ENCODE measurements at regions not wholly inside any gene's neighbourhood (a gene's known extent, or its start where the extent isn't known, plus 50 kb on each side); places are given as distances from the start of the nearest gene placed in this dataset.

DNA sequence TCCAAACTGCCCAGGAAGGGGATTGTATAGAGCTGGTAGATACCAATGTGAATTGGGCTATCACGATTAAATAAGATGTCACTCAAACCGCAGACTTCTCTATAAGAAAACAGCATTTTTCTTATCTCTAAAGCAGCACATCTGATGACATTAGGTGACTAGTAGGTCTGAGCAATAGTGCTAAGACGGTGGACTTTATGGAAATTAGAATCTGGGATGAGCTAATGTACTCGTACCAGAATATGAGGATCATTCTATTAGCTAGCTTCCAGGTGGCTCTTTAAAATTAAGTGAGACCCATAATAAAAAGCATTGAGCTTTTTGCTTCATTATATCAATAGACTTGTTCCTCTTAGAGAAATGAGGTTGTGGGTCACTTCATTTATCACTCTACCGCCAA is 130.0 kb upstream of the MC4R start:
- no peak overlapping the region for H3K4me3 ChIP-seq
- no peaks in the 10 kb centered on the region for H3K9me3 ChIP-seq
- no peaks in the 10 kb centered on the region for H3K4me1 ChIP-seq
- no peak for DNase-seq (ENCODE audit: low spot score)
- no peaks in the 10 kb centered on the region for H3K27me3 ChIP-seq
- H3K36me3 ChIP-seq = no peaks in the 10 kb centered on the region
- H3K27ac ChIP-seq = no peak overlapping the region
- TF ChIP-seq, protein P1, sequence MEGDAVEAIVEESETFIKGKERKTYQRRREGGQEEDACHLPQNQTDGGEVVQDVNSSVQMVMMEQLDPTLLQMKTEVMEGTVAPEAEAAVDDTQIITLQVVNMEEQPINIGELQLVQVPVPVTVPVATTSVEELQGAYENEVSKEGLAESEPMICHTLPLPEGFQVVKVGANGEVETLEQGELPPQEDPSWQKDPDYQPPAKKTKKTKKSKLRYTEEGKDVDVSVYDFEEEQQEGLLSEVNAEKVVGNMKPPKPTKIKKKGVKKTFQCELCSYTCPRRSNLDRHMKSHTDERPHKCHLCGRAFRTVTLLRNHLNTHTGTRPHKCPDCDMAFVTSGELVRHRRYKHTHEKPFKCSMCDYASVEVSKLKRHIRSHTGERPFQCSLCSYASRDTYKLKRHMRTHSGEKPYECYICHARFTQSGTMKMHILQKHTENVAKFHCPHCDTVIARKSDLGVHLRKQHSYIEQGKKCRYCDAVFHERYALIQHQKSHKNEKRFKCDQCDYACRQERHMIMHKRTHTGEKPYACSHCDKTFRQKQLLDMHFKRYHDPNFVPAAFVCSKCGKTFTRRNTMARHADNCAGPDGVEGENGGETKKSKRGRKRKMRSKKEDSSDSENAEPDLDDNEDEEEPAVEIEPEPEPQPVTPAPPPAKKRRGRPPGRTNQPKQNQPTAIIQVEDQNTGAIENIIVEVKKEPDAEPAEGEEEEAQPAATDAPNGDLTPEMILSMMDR (IDR thresholded peaks at IDR 0.05) = no peak

DNA sequence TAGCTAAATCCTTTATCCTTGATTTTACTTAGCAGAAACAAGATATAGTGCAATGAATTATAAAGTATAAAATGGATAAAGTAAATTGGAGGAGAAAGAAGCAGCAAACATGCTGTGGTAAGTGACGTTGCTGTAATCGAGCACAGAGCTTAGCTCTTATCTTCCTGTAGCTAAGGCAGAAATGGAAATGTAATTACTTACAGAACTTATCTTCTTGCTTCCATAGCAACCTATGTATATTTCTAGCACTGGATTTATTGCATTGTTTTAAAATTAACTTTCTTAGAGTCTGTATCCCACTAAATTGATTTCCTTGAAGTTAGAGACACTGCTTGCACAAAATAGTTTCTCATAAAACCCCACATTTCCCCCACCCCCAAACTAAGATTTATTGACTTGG is 130.6 kb upstream of the MC4R start:
- Histone ChIP-seq H3K27ac (no peak overlapping the region), H3K36me3 (no peaks in the 10 kb centered on the region), H3K27me3 (no peaks in the 10 kb centered on the region), H3K4me1 (no peaks in the 10 kb centered on the region), H3K4me3 (no peak overlapping the region), H3K9me3 (no peaks in the 10 kb centered on the region)
- TF ChIP-seq, protein P1 (IDR thresholded peaks at IDR 0.05) = no peak
- no peak for DNase-seq (ENCODE audit: low spot score)

DNA sequence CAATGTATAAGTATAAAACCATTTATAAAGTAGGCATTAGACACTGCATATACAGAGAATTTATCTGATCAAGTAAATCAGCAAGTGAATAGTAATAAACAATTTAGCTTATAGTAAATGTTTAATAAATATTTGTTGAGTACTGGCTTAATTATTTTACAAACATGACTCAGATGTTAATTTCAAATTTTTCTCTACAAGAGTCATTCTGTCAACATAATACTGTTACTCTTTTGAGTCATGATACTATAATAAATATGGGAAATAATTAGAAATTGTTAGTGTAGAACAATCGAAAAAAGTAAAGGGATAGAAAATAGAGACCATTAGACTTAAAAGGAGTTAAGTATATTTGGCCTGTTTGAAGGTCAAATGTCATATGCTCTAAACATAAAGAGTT is 133.6 kb upstream of the MC4R start:
- Histone ChIP-seq H3K9me3 (no peaks in the 10 kb centered on the region), H3K36me3 (no peaks in the 10 kb centered on the region), H3K27ac (no peak overlapping the region), H3K4me3 (no peak overlapping the region), H3K27me3 (no peaks in the 10 kb centered on the region), H3K4me1 (no peaks in the 10 kb centered on the region)
- TF ChIP-seq, protein P1 (IDR thresholded peaks at IDR 0.05) = no peak
- no peak for DNase-seq (ENCODE audit: low spot score)

DNA sequence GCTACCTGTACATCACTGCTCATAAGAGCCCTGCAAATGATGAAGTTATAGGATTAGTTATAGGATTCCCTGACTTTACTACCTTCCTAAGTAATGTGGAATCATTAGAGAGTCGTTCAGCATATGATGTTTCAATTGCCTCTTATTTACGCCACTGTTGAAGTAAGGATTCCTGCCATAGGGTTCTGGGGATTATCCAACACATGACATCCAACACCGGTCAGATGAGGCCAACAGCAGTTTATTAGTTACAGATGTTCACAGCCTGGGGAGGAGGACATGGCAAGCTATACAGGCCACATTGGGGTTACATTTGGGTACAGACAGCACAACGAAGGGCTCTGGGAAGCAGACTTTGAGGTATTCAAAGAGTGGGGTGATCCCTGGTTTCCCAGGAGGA is 134.1 kb upstream of the MC4R start:
- no peaks in the 10 kb centered on the region for H3K36me3 ChIP-seq
- TF ChIP-seq, protein P1 (IDR thresholded peaks at IDR 0.05) = no peak
- no peak overlapping the region for H3K27ac ChIP-seq
- no peak overlapping the region for H3K4me3 ChIP-seq
- no peak for DNase-seq (ENCODE audit: low spot score)
- no peaks in the 10 kb centered on the region for H3K27me3 ChIP-seq
- no peaks in the 10 kb centered on the region for H3K9me3 ChIP-seq
- H3K4me1 ChIP-seq = no peaks in the 10 kb centered on the region

DNA sequence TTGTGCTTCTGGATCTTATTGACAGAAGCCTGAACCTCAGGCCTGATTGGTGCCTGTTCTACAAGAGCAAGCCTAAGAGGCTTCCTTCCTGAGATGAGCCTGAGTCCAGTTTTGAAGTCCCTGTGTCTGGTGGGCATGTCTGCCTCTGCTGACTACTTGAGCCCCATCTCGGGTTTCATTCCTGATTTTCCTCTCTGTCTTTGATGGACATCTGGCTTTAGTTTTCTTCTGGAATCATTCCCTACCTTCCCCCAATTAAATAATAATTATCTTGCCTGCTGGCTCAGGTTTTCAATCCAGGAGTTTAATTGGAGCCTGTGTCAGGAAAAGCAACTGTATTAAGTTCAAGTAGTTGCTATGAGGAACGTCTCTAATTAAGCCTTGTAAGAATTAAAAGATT is 135.5 kb upstream of the MC4R start:
- no peak for DNase-seq (ENCODE audit: low spot score)
- Histone ChIP-seq H3K27me3 (no peaks in the 10 kb centered on the region), H3K4me3 (no peak overlapping the region), H3K9me3 (no peaks in the 10 kb centered on the region), H3K4me1 (no peaks in the 10 kb centered on the region), H3K36me3 (no peaks in the 10 kb centered on the region), H3K27ac (no peak overlapping the region)
- TF ChIP-seq, protein P1 (IDR thresholded peaks at IDR 0.05) = no peak

DNA sequence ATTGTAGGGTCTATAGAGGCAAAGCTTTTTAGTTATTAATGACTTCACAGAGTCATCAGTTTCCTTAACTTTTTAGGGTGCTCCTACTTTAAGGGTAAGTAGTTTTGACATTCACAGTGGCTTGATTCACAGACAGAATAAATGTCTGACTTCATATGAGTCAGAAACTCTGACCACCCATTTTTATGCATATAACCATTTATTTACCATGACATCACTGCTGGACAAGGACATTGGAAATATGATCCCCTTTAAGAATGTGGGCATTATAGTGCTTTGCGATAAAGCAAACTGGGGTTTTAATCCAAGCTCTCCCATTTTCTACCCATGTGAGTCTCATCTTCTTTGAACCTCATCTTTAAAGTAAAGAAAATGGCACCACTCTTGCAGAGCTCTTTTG is 162.0 kb upstream of the MC4R start:
- TF ChIP-seq, protein P1 (IDR thresholded peaks at IDR 0.05) = no peak
- no peak for DNase-seq (ENCODE audit: low spot score)
- no peak overlapping the region for H3K27ac ChIP-seq
- no peaks in the 10 kb centered on the region for H3K4me1 ChIP-seq
- no peaks in the 10 kb centered on the region for H3K36me3 ChIP-seq
- H3K27me3 ChIP-seq = no peaks in the 10 kb centered on the region
- H3K9me3 ChIP-seq = no peaks in the 10 kb centered on the region
- H3K4me3 ChIP-seq = no peak overlapping the region
